K562 (cell line): ENCODE measurements at regions not wholly inside any gene's neighbourhood (a gene's known extent, or its start where the extent isn't known, plus 50 kb on each side); places are given as distances from the start of the nearest gene placed in this dataset.

Experiments
- BACH1 ChIP-seq: fragments of 200-800 bp; sonication (Bioruptor generic); IDR thresholded peaks from 2 replicates; pipeline ENCODE4 v1.6.1; 2016; ENCODE audit warnings: missing genetic modification characterization, missing compliant biosample characterization
- C11orf30 ChIP-seq: fragments of 450-650 bp; IDR thresholded peaks from 2 replicates; pipeline ENCODE4 v1.6.1; 2016; ENCODE audit warnings: low read depth, mild to moderate bottlenecking
- CBX5 ChIP-seq: IDR thresholded peaks from 2 replicates; pipeline ENCODE4 v1.6.1; 2014; ENCODE audit warnings: low read depth, borderline replicate concordance
- CREB1 ChIP-seq, 2 experiments: sonication (generic) in 1 of 2; formaldehyde crosslinking in 1 of 2; IDR thresholded peaks; 2 replicates each; pipeline versions ENCODE4 v1.6.1 to v1.8.0; 2012 to 2022; ENCODE audit warnings: inconsistent platforms in 1 of 2, mild to moderate bottlenecking in 1 of 2, missing genetic modification reagents in 1 of 2, moderate library complexity in 1 of 2
- ETS1 ChIP-seq: conservative IDR thresholded peaks from 2 replicates; pipeline ENCODE4 v1.6.1; 2011; ENCODE audit warnings: low read depth, mild to moderate bottlenecking, low read length; ENCODE audit not compliant: control insufficient read depth
- HEY1 ChIP-seq: fragments of 250-450 bp; sonication (Bioruptor Pico); IDR thresholded peaks from 2 replicates; pipeline ENCODE4 v1.5.0; 2020; ENCODE audit warnings: mild to moderate bottlenecking, moderate library complexity, borderline replicate concordance
- HNRNPH1 ChIP-seq: fragments of 200-400 bp; formaldehyde crosslinking; optimal IDR thresholded peaks from 2 replicates; pipeline ENCODE3; 2017; ENCODE audit warnings: low read depth, mild to moderate bottlenecking, low read length, moderate library complexity
- HOXB6 ChIP-seq: fragments of 250-450 bp; sonication (Bioruptor Pico); IDR thresholded peaks from 2 replicates; pipeline ENCODE4 v1.5.1; 2022; ENCODE audit warnings: mild to moderate bottlenecking, borderline replicate concordance
- IRF2 ChIP-seq: sonication (generic); formaldehyde crosslinking; IDR thresholded peaks from 2 replicates; pipeline ENCODE4 v1.8.1; 2022; ENCODE audit warnings: mild to moderate bottlenecking, missing genetic modification reagents
- JUN ChIP-seq, 2 experiments: sonication (generic) in 1 of 2; formaldehyde crosslinking in 1 of 2; IDR thresholded peaks; 2 replicates each; pipeline versions ENCODE4 v1.6.1 to v1.8.0; 2012 to 2022; ENCODE audit warnings: borderline replicate concordance in 2 of 2, mild to moderate bottlenecking in 2 of 2, improper control_type of control experiment in 1 of 2, low read depth in 1 of 2, low read length in 1 of 2, missing genetic modification reagents in 1 of 2
- JUND ChIP-seq, 2 experiments: IDR thresholded peaks; 2 replicates in 1 of 2; 3 replicates in 1 of 2; pipeline ENCODE4 v1.6.1; 2011; ENCODE audit warnings: borderline replicate concordance in 2 of 2, low read depth in 2 of 2, low read length in 2 of 2, improper control_type of control experiment in 1 of 2, missing biosample characterization in 1 of 2, missing genetic modification characterization in 1 of 2, missing genetic modification reagents in 1 of 2
- LCOR ChIP-seq: sonication (generic); formaldehyde crosslinking; IDR thresholded peaks from 2 replicates; pipeline ENCODE4 v1.8.0; 2022; ENCODE audit warnings: mild to moderate bottlenecking, missing genetic modification reagents
- LEF1 ChIP-seq: fragments of 450-650 bp; IDR thresholded peaks from 2 replicates; pipeline ENCODE4 v1.6.1; 2016; ENCODE audit warnings: mild to moderate bottlenecking
- MAX ChIP-seq: sonication (generic); formaldehyde crosslinking; IDR thresholded peaks from 2 replicates; pipeline ENCODE4 v1.9.0; 2022; ENCODE audit warnings: mild to moderate bottlenecking, missing genetic modification reagents
- MEIS2 ChIP-seq: fragments of 450-650 bp; IDR thresholded peaks from 2 replicates; pipeline ENCODE4 v1.6.1; 2014; ENCODE audit warnings: mild to moderate bottlenecking; ENCODE audit not compliant: partially characterized antibody
- NCOA1 ChIP-seq: fragments of 450-650 bp; IDR thresholded peaks from 2 replicates; pipeline ENCODE4 v1.6.1; 2016; ENCODE audit warnings: low read depth
- NFE2 ChIP-seq: IDR thresholded peaks from 2 replicates; pipeline ENCODE4 v1.6.1; 2014; ENCODE audit warnings: antibody characterized with exemption, low read depth
- PML ChIP-seq: IDR thresholded peaks from 2 replicates; pipeline ENCODE4 v1.6.1; 2012; ENCODE audit warnings: low read length, inconsistent platforms
- POLR2AphosphoS2 ChIP-seq: IDR thresholded peaks from 2 replicates; pipeline ENCODE4 v1.6.1; 2012; ENCODE audit warnings: low read length, improper control_type of control experiment
- POLR3G ChIP-seq: IDR thresholded peaks from 2 replicates; pipeline ENCODE4 v1.6.1; 2011; ENCODE audit not compliant: insufficient read length, insufficient replicate concordance; ENCODE audit errors: extremely low read depth
- SAP30 ChIP-seq: fragments of 200-600 bp; sonication (generic); IDR thresholded peaks from 2 replicates; pipeline ENCODE4 v1.6.1; 2012; ENCODE audit warnings: borderline replicate concordance, low read depth, mild to moderate bottlenecking, moderate library complexity, low read length, control low read depth, inconsistent platforms; ENCODE audit not compliant: insufficient read depth, poor library complexity, severe bottlenecking
- TAF15 ChIP-seq: fragments of 200-400 bp; formaldehyde crosslinking; IDR thresholded peaks from 2 replicates; pipeline ENCODE4 v1.6.1; 2017; ENCODE audit warnings: mild to moderate bottlenecking, low read depth, low read length, moderate library complexity
- TBP ChIP-seq: optimal IDR thresholded peaks from 2 replicates; pipeline ENCODE3; 2011; ENCODE audit warnings: low read depth, low read length, improper control_type of control experiment
- TFAP4 ChIP-seq: sonication (generic); formaldehyde crosslinking; IDR thresholded peaks from 2 replicates; pipeline ENCODE4 v1.8.0; 2022; ENCODE audit warnings: missing genetic modification reagents, mild to moderate bottlenecking, moderate library complexity, borderline replicate concordance
- ZNF263 ChIP-seq: sonication (generic); formaldehyde crosslinking; IDR thresholded peaks from 2 replicates; pipeline ENCODE4 v1.8.0; 2022; ENCODE audit warnings: mild to moderate bottlenecking, missing genetic modification reagents, borderline replicate concordance
- ZNF41 ChIP-seq: fragments of 250-450 bp; sonication (Bioruptor Pico); conservative IDR thresholded peaks from 2 replicates; pipeline ENCODE4 v1.4.0; 2020; ENCODE audit warnings: mild to moderate bottlenecking
- ZNF57 ChIP-seq: fragments of 450-650 bp; formaldehyde crosslinking; IDR thresholded peaks from 2 replicates; pipeline ENCODE4 v1.4.0; 2020; ENCODE audit warnings: mild to moderate bottlenecking, moderate library complexity
- ZNF589 ChIP-seq: fragments of 200-800 bp; sonication (Bioruptor generic); IDR thresholded peaks from 2 replicates; pipeline ENCODE4 v1.6.1; 2016; ENCODE audit warnings: low read depth, missing genetic modification characterization, missing compliant biosample characterization

- no peak for TF ChIP-seq MAX (CRISPR knock-in tag)
- TF ChIP-seq TAF15 = no peak
- TF ChIP-seq NCOA1 = 0 out of 2 replicates have a peak, but pooled peaks have one; percentile 54
- no peak for TF ChIP-seq ZNF57 (CRISPR knock-in tag)
- no peak for TF ChIP-seq TBP
- no peak; the same call in 1 of the 2 replicates for TF ChIP-seq ZNF41 (CRISPR knock-in tag)
- peak; percentile 99 for TF ChIP-seq C11orf30
- TF ChIP-seq POLR3G = no peak
- TF ChIP-seq NFE2 = peak; percentile 88
- no peak for TF ChIP-seq HEY1 (CRISPR knock-in tag)
- no peak for TF ChIP-seq ZNF263 (CRISPR knock-in tag)
- no peak for TF ChIP-seq ETS1
- no peak; the same call in 1 of the 2 replicates for TF ChIP-seq BACH1 (tag)
- no peak for TF ChIP-seq MEIS2
- peak; percentile 61; the same call in 1 of the 2 replicates for TF ChIP-seq TFAP4 (CRISPR knock-in tag)
- TF ChIP-seq JUN (IDR thresholded peaks at IDR 0.05; ENCODE audit: borderline replicate concordance, low read depth, low read length) = peak; percentile 85
- no peak for TF ChIP-seq JUN (CRISPR knock-in tag; IDR thresholded peaks at IDR 0.05; ENCODE audit: borderline replicate concordance)
- TF ChIP-seq CBX5 = no peak
- no peak for TF ChIP-seq IRF2 (CRISPR knock-in tag)
- no peak for TF ChIP-seq CREB1 (IDR thresholded peaks at IDR 0.05)
- TF ChIP-seq CREB1 (CRISPR knock-in tag; IDR thresholded peaks at IDR 0.05) = no peak
- TF ChIP-seq SAP30 = no peak
- no peak for TF ChIP-seq PML
- peak; percentile 76; the same call in 1 of the 2 replicates for TF ChIP-seq JUND (IDR thresholded peaks at IDR 0.05; ENCODE audit: borderline replicate concordance, low read depth, low read length)
- TF ChIP-seq JUND (tag; IDR thresholded peaks at IDR 0.05; ENCODE audit: borderline replicate concordance, low read depth, low read length) = peak; percentile 83; the same call in 2 of the 3 replicates
- TF ChIP-seq LEF1 = no peak
- no peak for TF ChIP-seq HOXB6 (CRISPR knock-in tag)
- no peak for TF ChIP-seq ZNF589 (CRISPR knock-in tag)
- TF ChIP-seq HNRNPH1 = no peak
- TF ChIP-seq POLR2AphosphoS2 = no peak
- no peak for TF ChIP-seq LCOR (CRISPR knock-in tag)
These were observed 83.8 kb upstream of the TLK1 start (continued) for GRCh38 chr2:171244466-171244969.
